GM13976 (cell line): ENCODE measurements at regions not wholly inside any gene's neighbourhood (a gene's known extent, or its start where the extent isn't known, plus 50 kb on each side); places are given as distances from the start of the nearest gene placed in this dataset.

ENCODE experiments used
- DNase-seq: peaks from one replicate; pipeline ENCODE4 v3.0.0; 2012; ENCODE audit warnings: low spot score
- in situ Hi-C: fragments of 300-500 bp; cut with MboI; formaldehyde crosslinking; loops from one replicate; pipeline ENCODE4 v1.12.0; 2022; ENCODE audit warnings: low sequenced_read_pairs, mixed read lengths, inconsistent platforms; ENCODE audit not compliant: unreplicated experiment
- TF ChIP-seq, protein P1 (sequence below): IDR thresholded peaks from 2 replicates; pipeline ENCODE4 v1.5.1; 2012; ENCODE audit warnings: borderline replicate concordance, mild to moderate bottlenecking; ENCODE audit not compliant: insufficient read depth; ENCODE audit errors: extremely low read depth, missing control alignments, control extremely low read depth

DNA sequence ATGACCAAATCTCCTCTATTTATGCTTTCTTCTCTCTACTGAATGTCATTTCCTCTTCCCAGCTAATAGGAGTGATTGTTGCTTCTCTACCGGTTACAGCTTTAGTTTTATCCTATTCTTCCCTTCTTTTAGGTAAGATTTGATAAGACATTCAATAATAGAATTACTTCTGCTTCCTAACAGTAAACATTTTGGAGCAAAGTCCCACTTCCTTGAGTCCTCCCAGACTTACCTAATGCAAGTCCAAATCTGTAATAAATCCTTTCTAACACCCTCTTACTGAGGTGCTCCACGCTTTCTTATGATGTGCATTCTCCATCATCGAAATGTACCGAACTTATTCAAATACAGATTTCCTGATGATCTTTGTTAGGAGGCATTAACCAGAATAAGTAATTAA, 79.2 kb upstream of the GPM6A start:
- TF ChIP-seq, protein P1, sequence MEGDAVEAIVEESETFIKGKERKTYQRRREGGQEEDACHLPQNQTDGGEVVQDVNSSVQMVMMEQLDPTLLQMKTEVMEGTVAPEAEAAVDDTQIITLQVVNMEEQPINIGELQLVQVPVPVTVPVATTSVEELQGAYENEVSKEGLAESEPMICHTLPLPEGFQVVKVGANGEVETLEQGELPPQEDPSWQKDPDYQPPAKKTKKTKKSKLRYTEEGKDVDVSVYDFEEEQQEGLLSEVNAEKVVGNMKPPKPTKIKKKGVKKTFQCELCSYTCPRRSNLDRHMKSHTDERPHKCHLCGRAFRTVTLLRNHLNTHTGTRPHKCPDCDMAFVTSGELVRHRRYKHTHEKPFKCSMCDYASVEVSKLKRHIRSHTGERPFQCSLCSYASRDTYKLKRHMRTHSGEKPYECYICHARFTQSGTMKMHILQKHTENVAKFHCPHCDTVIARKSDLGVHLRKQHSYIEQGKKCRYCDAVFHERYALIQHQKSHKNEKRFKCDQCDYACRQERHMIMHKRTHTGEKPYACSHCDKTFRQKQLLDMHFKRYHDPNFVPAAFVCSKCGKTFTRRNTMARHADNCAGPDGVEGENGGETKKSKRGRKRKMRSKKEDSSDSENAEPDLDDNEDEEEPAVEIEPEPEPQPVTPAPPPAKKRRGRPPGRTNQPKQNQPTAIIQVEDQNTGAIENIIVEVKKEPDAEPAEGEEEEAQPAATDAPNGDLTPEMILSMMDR: no peak
- DNase-seq: no peak
- in situ Hi-C loops: no loop called here

DNA sequence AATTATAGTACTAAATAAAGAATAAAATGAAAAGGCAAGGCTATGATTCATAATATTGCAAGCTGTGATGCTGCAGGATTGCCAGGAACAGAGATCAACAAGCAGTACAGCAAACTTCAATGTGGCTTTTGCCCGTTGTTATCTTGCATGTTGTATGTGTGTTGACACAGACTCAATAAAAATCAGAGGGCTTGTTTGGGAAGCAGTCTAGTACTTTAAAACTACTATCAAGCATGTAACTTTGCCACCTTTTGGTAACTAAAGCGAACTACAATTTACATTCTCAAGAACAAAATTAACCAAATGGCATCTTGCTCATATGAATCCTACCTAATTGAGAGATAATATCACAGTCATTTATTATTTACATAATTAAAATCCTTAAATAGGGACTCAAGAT, 79.8 kb upstream of the GPM6A start:
- in situ Hi-C loops: no loop called here
- TF ChIP-seq, protein P1: peak; percentile 21
- peak; percentile 12 for DNase-seq

DNA sequence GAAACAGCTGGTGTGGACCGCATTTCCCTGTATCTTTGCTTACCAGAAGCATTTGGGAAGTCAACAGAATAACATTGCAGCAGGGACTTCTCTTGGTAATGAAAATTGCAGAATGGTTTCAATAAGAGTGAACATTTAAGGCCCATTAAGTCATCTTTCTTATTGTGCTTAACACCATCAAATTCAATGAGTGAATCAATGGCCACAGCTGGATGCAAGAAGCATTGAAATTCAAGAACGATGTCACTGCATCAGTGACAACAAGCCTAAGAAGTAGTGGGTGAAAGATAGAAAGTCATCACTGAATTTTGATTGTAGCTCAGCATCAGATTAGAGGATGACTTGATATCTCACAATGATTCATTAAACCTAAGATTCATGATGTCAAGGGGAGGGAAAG, 93.9 kb upstream of the GPM6A start:
- TF ChIP-seq, protein P1: no peak
- no peak for DNase-seq
- in situ Hi-C loops: no loop called here

DNA sequence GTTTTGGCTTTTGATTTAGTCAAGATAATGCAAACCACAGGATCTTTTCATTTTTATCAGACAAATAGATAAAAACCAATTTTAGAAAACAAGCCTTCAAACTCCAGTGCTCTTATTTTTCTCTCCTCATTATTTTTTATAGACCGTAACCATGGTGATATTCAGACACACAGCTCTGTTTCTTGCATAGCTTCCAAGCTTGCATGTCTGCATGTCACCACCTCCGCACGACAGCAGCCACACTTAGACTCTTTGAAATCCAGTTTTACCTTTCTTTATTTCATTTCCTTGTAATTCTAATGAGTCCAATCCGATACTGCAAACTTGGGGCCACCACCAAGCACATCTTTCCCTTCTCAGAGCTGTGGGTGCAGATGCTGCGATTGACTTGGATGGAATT, 94.3 kb upstream of the GPM6A start:
- TF ChIP-seq, protein P1: no peak
- DNase-seq: no peak
- in situ Hi-C loops: no loop called here

DNA sequence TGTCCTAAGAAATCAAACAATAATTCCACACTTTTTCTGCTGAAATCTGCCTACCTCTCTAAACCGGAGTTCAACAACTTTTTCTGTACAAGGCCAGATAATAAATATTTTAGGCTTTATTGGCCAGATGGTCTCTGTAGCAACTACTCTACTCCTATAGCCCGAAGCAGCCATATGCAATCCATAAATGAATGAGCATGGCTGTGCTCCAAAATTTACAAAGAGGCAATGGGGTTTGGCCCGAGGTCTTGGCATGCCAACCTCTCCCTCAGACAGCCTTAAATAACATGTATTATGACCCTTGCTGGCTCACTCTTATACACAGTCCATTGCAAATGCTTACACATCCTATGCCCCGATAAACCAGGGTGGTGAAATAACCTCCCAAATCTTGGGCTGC, 98.6 kb upstream of the GPM6A start:
- DNase-seq: no peak
- in situ Hi-C loops: no loop called here
- TF ChIP-seq, protein P1: no peak

DNA sequence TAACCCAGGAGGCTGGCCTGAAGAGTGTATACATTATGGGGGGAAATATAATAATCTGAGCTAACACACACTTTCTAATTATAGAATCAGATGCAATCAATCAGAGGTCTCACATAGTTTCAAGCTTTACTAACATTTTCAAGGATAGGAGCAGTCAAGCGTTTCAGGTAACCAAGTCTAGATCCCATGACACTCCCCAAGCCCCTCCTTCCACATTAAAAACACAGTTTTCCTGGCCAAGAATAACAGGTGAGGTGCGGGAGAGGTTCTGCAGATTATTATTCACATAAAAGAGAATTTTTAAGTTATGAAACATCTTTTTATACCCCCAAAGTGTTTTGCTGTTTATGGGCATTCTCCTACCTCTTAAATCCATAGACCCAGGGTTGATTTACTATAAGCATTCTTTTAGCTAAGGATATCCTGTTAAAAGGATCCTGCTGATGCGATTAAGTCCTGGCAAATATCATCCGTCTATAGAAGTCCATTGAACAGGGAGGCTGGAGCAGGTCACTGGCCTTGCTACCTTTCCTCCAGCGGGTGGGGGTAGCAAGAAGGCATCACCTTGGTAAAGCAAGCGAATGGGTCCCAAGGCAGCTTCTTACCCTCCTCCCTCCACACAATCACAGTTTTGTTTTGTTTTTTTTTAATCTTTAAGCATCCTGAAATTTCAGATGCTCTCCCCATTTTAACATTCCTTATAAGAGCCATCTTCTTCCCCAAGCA, 104.7 kb upstream of the GPM6A start:
- DNase-seq: no peak
- in situ Hi-C loops: no loop called here
- TF ChIP-seq, protein P1: no peak
